SK-N-SH treated with all-trans-retinoic acid at 6 μM for 48 hours (cell line): ENCODE measurements at regions not wholly inside any gene's neighbourhood (a gene's known extent, or its start where the extent isn't known, plus 50 kb on each side); places are given as distances from the start of the nearest gene placed in this dataset.

Experiments used
- ARNTL ChIP-seq: fragments of 450-650 bp; formaldehyde crosslinking; IDR thresholded peaks from 2 replicates; pipeline ENCODE4 v1.5.0; 2020; ENCODE audit warnings: low read depth, mild to moderate bottlenecking, moderate library complexity, borderline replicate concordance
- ESRRG ChIP-seq: fragments of 250-450 bp; sonication (Bioruptor Pico); IDR thresholded peaks from 2 replicates; pipeline ENCODE4 v1.6.1; 2021; ENCODE audit warnings: mild to moderate bottlenecking
- ISL1 ChIP-seq: fragments of 250-450 bp; sonication (Bioruptor Pico); IDR thresholded peaks from 2 replicates; pipeline ENCODE4 v2.1.2; 2022; ENCODE audit warnings: mild to moderate bottlenecking, moderate library complexity
- RARB ChIP-seq: fragments of 250-450 bp; sonication (Bioruptor Pico); IDR thresholded peaks from 2 replicates; pipeline ENCODE4 v1.8.0; 2021; ENCODE audit warnings: mild to moderate bottlenecking, moderate library complexity
- SNAI2 ChIP-seq: fragments of 250-450 bp; sonication (Bioruptor Pico); IDR thresholded peaks from 2 replicates; pipeline ENCODE4 v1.5.0; 2020; ENCODE audit warnings: mild to moderate bottlenecking, moderate library complexity
- TCF4 ChIP-seq: fragments of 250-450 bp; sonication (Bioruptor Pico); IDR thresholded peaks from 2 replicates; pipeline ENCODE4 v1.8.0; 2021; ENCODE audit warnings: mild to moderate bottlenecking, moderate library complexity, borderline replicate concordance
- TSHZ2 ChIP-seq: fragments of 250-450 bp; sonication (Bioruptor Pico); IDR thresholded peaks from 2 replicates; pipeline ENCODE4 v1.5.0; 2020; ENCODE audit warnings: mild to moderate bottlenecking, moderate library complexity
- ZFP3 ChIP-seq: fragments of 250-450 bp; sonication (Bioruptor Pico); IDR thresholded peaks from 2 replicates; pipeline ENCODE4 v1.5.0; 2020; ENCODE audit warnings: mild to moderate bottlenecking, moderate library complexity
- ZFP30 ChIP-seq: fragments of 450-650 bp; formaldehyde crosslinking; IDR thresholded peaks from 2 replicates; pipeline ENCODE4 v1.5.0; 2022; ENCODE audit warnings: mild to moderate bottlenecking, moderate library complexity
- ZNF565 ChIP-seq: fragments of 450-650 bp; formaldehyde crosslinking; conservative IDR thresholded peaks from 2 replicates; pipeline ENCODE4 v1.5.0; 2020; ENCODE audit warnings: low read depth, mild to moderate bottlenecking, moderate library complexity
- ZNF70 ChIP-seq: fragments of 450-650 bp; formaldehyde crosslinking; IDR thresholded peaks from 2 replicates; pipeline ENCODE4 v1.5.0; 2020; ENCODE audit warnings: mild to moderate bottlenecking, moderate library complexity
- TF ChIP-seq, protein P1 (sequence below): fragments of 250-450 bp; sonication (Bioruptor Pico); IDR thresholded peaks from 2 replicates; pipeline ENCODE4 v1.8.0; 2020; ENCODE audit warnings: mild to moderate bottlenecking, moderate library complexity, borderline replicate concordance
- TF ChIP-seq, protein P2 (sequence below): fragments of 250-450 bp; sonication (Bioruptor Pico); IDR thresholded peaks from 2 replicates; pipeline ENCODE4 v1.5.1; 2021; ENCODE audit warnings: mild to moderate bottlenecking, moderate library complexity

DNA sequence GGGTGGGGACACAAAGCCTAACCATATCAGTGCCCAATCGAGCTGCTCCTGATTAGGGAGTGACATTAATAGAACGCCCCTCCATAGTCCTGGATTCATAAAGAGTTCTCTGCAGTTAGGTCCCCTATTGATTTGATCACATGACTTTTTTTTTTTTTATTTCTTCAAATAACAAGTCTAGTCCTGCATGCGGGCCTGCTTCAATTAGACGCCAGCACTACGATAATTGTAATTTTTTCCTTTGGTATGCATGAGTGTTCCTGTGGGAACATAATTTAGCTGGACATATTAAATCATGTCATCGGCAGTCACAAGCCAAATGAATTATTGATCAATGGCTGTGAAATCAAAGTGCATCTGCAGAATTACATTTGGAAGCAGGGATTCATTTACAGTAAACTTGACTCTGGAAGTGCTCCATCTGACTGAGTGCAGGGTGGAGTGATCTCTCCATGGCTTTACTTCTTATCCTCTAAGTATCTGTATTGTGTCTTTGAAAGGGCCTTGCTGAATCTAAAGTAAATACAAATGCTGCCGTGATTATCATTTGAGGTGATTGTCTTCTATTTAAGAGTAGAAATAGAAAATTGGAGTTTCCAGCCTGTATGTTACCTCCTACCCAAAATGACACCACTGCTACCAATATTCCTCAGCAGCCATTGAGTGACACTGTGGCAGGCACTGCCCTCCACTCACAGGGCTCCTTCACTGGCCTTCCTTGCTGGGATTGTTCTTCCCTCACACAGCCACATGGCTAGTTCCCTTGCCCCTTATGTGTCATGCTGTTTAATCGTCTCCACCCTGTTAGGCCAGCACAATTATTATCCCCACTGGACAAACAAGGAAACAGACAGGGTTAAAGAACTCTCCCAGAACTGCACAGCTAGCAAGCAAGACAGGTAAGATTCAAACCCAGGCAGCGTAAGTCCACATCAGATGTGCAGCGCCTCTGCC is 337.4 kb upstream of the ID2 start:
- TF ChIP-seq ISL1 (CRISPR knock-in tag) (no peak), ARNTL (no peak), ZFP3 (CRISPR knock-in tag) (no peak), ZFP30 (CRISPR knock-in tag) (no peak), ZNF565 (CRISPR knock-in tag) (no peak), SNAI2 (CRISPR knock-in tag) (no peak), TSHZ2 (CRISPR knock-in tag) (no peak), TCF4 (CRISPR knock-in tag) (no peak), ESRRG (CRISPR knock-in tag) (no peak), RARB (no peak), ZNF70 (CRISPR knock-in tag) (no peak)
- TF ChIP-seq, protein P1, sequence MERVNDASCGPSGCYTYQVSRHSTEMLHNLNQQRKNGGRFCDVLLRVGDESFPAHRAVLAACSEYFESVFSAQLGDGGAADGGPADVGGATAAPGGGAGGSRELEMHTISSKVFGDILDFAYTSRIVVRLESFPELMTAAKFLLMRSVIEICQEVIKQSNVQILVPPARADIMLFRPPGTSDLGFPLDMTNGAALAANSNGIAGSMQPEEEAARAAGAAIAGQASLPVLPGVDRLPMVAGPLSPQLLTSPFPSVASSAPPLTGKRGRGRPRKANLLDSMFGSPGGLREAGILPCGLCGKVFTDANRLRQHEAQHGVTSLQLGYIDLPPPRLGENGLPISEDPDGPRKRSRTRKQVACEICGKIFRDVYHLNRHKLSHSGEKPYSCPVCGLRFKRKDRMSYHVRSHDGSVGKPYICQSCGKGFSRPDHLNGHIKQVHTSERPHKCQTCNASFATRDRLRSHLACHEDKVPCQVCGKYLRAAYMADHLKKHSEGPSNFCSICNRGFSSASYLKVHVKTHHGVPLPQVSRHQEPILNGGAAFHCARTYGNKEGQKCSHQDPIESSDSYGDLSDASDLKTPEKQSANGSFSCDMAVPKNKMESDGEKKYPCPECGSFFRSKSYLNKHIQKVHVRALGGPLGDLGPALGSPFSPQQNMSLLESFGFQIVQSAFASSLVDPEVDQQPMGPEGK (CRISPR knock-in tag) = no peak
- TF ChIP-seq, protein P2, sequence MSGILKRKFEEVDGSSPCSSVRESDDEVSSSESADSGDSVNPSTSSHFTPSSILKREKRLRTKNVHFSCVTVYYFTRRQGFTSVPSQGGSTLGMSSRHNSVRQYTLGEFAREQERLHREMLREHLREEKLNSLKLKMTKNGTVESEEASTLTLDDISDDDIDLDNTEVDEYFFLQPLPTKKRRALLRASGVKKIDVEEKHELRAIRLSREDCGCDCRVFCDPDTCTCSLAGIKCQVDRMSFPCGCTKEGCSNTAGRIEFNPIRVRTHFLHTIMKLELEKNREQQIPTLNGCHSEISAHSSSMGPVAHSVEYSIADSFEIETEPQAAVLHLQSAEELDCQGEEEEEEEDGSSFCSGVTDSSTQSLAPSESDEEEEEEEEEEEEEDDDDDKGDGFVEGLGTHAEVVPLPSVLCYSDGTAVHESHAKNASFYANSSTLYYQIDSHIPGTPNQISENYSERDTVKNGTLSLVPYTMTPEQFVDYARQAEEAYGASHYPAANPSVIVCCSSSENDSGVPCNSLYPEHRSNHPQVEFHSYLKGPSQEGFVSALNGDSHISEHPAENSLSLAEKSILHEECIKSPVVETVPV (CRISPR knock-in tag) = no peak
